Motor neuron (in vitro differentiated cells): ENCODE measurements at regions not wholly inside any gene's neighbourhood (a gene's known extent, or its start where the extent isn't known, plus 50 kb on each side); places are given as distances from the start of the nearest gene placed in this dataset.

Source experiments
- ATAC-seq, 8 experiments: fragments of 200-7000 bp; cut with Tn5 transposase; replicated peaks in 6 of 8; 2 replicates each; pipeline ENCODE4 v1.8.0; 2021; ENCODE audit warnings: mild to moderate bottlenecking in 8 of 8, moderate library complexity in 8 of 8
- H3K27ac ChIP-seq, 2 donors: fragments of 250-450 bp; sonication (Bioruptor Pico); 2 replicates each; pipeline ENCODE4 v1.9.0; 2021; ENCODE audit warnings: antibody characterized with exemption in 2 of 2, mild to moderate bottlenecking in 2 of 2, moderate library complexity in 1 of 2
- H3K4me1 ChIP-seq, 2 donors: fragments of 250-450 bp; sonication (Bioruptor Pico); replicated peaks in 1 of 2; 2 replicates each; pipeline ENCODE4 v1.6.1; 2021; ENCODE audit warnings: antibody characterized with exemption in 2 of 2, mild to moderate bottlenecking in 2 of 2, moderate library complexity in 1 of 2
- H3K4me3 ChIP-seq, 5 donors: fragments of 250-450 bp; sonication (Bioruptor Pico); 2 replicates each; pipeline ENCODE4 v1.9.0; 2021; ENCODE audit warnings: antibody characterized with exemption in 5 of 5, mild to moderate bottlenecking in 5 of 5, moderate library complexity in 4 of 5
- WGBS, 10 experiments: fragments of 450-650 bp; shearing (Covaris generic); methylation state at CpG; one replicate each; pipeline ENCODE4 v1.0.0; 2022; 5-methylcytosine and 5-hydroxymethylcytosine counted together
- in situ Hi-C, 9 experiments: fragments of 400-800 bp; cut with MboI; loops; one replicate each; pipeline ENCODE4 v1.15.0; 2021; ENCODE audit warnings: low sequenced_read_pairs in 9 of 9, low pct_unique_long_range_greater_than_20kb in 2 of 9; ENCODE audit not compliant: unreplicated experiment in 9 of 9

GRCh38 chr12:115439008-115439601, 755.1 kb upstream of the TBX3 start:
- H3K4me1 ChIP-seq: peaks cover 3 to 17% of the 10 kb centered on the region in 2 donors
- in situ Hi-C loops: no loop called here
- 33 to 100% (median 82%) methylated on average over 1 to 2 of the region's 2 CpGs; no CpG with 5 or more reads in 4 of the 10 experiments for WGBS, 10 experiments
- no peak overlapping the region for H3K4me3 ChIP-seq
- no peak overlapping the region for H3K27ac ChIP-seq
- peak in 2 of 8 experiments; percentile 40 to 65 for ATAC-seq

- in situ Hi-C loops: no loop called here
- H3K4me3 ChIP-seq: no peak overlapping the region
- ATAC-seq: no peak
- H3K4me1 ChIP-seq: peaks cover 3 to 17% of the 10 kb centered on the region in 2 donors
- WGBS, 10 experiments: 58 to 100% (median 72%) methylated on average over 1 to 4 of the region's 4 CpGs; no CpG with 5 or more reads in 2 of the 10 experiments
- H3K27ac ChIP-seq: no peak overlapping the region
Measured at GRCh38 chr12:115438314-115438713, 754.3 kb upstream of the TBX3 start.

GRCh38 chr12:115437061-115437567, 753.1 kb upstream of the TBX3 start:
- 0 to 58% (median 28%) methylated on average over 1 to 4 of the region's 5 CpGs; no CpG with 5 or more reads in 5 of the 10 experiments for WGBS, 10 experiments
- in situ Hi-C loops: no loop called here
- no peak overlapping the region for H3K4me3 ChIP-seq
- peak in 7 of 8 experiments; percentile 31 to 88 (median 69) for ATAC-seq
- H3K4me1 ChIP-seq: peaks cover 3 to 21% of the 10 kb centered on the region in 2 donors
- no peak overlapping the region for H3K27ac ChIP-seq

- 34 to 86% (median 57%) methylated on average over 1 to 9 of the region's 9 CpGs; no CpG with 5 or more reads in 3 of the 10 experiments for WGBS, 10 experiments
- ATAC-seq: peak in 3 of 8 experiments; percentile 15 to 81 (median 16)
- peaks cover 3 to 17% of the 10 kb centered on the region in 2 donors for H3K4me1 ChIP-seq
- in situ Hi-C loops: no loop called here
- no peak overlapping the region for H3K27ac ChIP-seq
- no peak overlapping the region for H3K4me3 ChIP-seq
Measured at GRCh38 chr12:115433014-115433634, 749.1 kb upstream of the TBX3 start.

GRCh38 chr12:115430636-115431035, 746.7 kb upstream of the TBX3 start:
- H3K27ac ChIP-seq: no peak overlapping the region
- no peak for ATAC-seq
- peaks cover 0 to 5% of the 10 kb centered on the region in 2 donors for H3K4me1 ChIP-seq
- 83 to 100% (median 85%) methylated on average over 1 of the region's 1 CpG; no CpG with 5 or more reads in 7 of the 10 experiments for WGBS, 10 experiments
- in situ Hi-C loops: no loop called here
- no peak overlapping the region for H3K4me3 ChIP-seq

GRCh38 chr12:115426732-115427131, 742.8 kb upstream of the TBX3 start:
- in situ Hi-C loops: no loop called here
- no peak overlapping the region for H3K4me3 ChIP-seq
- H3K27ac ChIP-seq: no peak overlapping the region
- ATAC-seq: no peak
- H3K4me1 ChIP-seq: peaks cover 0 to 3% of the 10 kb centered on the region in 2 donors

- WGBS, 10 experiments: 50 to 100% (median 89%) methylated on average over 1 of the region's 1 CpG; no CpG with 5 or more reads in 3 of the 10 experiments
- ATAC-seq: no peak
- Histone ChIP-seq H3K4me1 (peaks cover 0 to 3% of the 10 kb centered on the region in 2 donors), H3K27ac (no peak overlapping the region), H3K4me3 (no peak overlapping the region)
- in situ Hi-C loops: no loop called here
Measured at GRCh38 chr12:115424003-115424402, 740.0 kb upstream of the TBX3 start.

- in situ Hi-C loops: no loop called here
- H3K27ac ChIP-seq: no peak overlapping the region
- WGBS, 10 experiments: 13 to 86% (median 60%) methylated on average over 1 to 5 of the region's 5 CpGs; no CpG with 5 or more reads in 4 of the 10 experiments
Measured at GRCh38 chr12:115423546-115423987, 739.6 kb upstream of the TBX3 start.

GRCh38 chr12:115422845-115423545, 739.0 kb upstream of the TBX3 start:
- Histone ChIP-seq H3K4me1 (peaks cover 0 to 3% of the 10 kb centered on the region in 2 donors), H3K27ac (no peak overlapping the region), H3K4me3 (no peak overlapping the region)
- no peak for ATAC-seq
- in situ Hi-C loops: no loop called here

More at GRCh38 chr12:115423546-115423987, 739.6 kb upstream of the TBX3 start:
- no peak overlapping the region for H3K4me3 ChIP-seq
- ATAC-seq: peak in 1 of 8 experiments; percentile 62
- H3K4me1 ChIP-seq: peaks cover 0 to 3% of the 10 kb centered on the region in 2 donors

- in situ Hi-C loops: no loop called here
- WGBS, 10 experiments: 31 to 83% (median 76%) methylated on average over 1 to 9 of the region's 9 CpGs
- Histone ChIP-seq H3K4me1 (peaks cover 0 to 3% of the 10 kb centered on the region in 2 donors), H3K4me3 (no peak overlapping the region), H3K27ac (no peak overlapping the region)
- ATAC-seq: no peak
Measured at GRCh38 chr12:115421796-115422709, 738.1 kb upstream of the TBX3 start.

- Histone ChIP-seq H3K4me3 (no peak overlapping the region), H3K27ac (no peak overlapping the region), H3K4me1 (peaks cover 0 to 3% of the 10 kb centered on the region in 2 donors)
- ATAC-seq: no peak
- in situ Hi-C loops: no loop called here
- WGBS, 10 experiments: 83 to 100% (median 96%) methylated on average over 1 of the region's 1 CpG
Measured at GRCh38 chr12:115421350-115421749, 737.4 kb upstream of the TBX3 start.

GRCh38 chr12:115419145-115419646, 735.2 kb upstream of the TBX3 start:
- no peak overlapping the region for H3K4me3 ChIP-seq
- 38 to 100% (median 100%) methylated on average over 1 of the region's 1 CpG; no CpG with 5 or more reads in 4 of the 10 experiments for WGBS, 10 experiments
- no peak overlapping the region for H3K27ac ChIP-seq
- in situ Hi-C loops: no loop called here
- no peak for ATAC-seq
- peaks cover 0 to 3% of the 10 kb centered on the region in 2 donors for H3K4me1 ChIP-seq
